ENCODE measurements at regions not wholly inside any gene's neighbourhood (a gene's known extent, or its start where the extent isn't known, plus 50 kb on each side); places are given as distances from the start of the nearest gene placed in this dataset.
"Not testable (repeated sequence)": the region's sequence is repeated elsewhere in the genome, so short reads cannot be mapped to it uniquely, and the experiment has no call there.

DNA sequence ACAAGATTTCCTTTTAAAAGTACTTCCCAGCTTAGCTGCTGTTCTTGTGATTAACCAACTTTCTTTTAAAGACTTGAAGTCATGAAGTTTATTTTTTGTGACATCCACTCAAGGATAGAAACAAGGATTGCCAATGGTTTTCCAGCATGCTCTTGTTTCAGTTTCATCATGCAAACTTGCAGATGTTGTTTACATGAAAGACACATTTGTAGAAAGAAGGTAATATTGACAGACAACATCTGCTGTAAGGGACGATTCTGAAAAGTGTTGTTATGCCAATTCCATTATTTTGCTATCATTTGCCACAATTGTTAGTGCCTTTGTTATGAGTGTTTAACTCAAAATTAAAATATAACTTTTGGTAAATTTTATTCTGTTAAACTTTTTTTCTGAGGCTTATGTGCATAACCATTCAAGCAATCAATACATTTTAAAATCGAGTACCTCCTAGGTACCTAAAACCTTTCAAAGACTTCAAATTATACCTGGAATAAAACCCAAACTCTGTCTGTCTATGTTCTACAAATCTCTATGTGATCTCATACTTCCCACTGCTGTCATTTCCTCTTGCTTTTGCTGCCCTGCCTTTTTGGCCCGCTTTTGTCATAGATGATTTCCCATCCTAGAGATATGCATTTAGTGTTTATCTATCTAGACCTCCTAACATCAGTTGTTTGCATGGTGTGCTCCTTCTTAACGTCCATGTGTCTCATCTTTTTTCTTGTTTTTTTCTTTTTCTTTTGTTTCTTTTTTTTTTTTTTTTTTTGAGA is 630.4 kb downstream of the NR2F2 start:
- no peak for ATAC-seq
- no peaks in the 10 kb centered on the region for H3K36me3 Mint-ChIP-seq
- no peak overlapping the region for H3K27ac Mint-ChIP-seq
- no peaks in the 10 kb centered on the region for H3K27me3 Mint-ChIP-seq
- H3K4me3 Mint-ChIP-seq, result no peak overlapping the region
- peaks cover 3% of the 10 kb centered on the region for H3K9me3 Mint-ChIP-seq
- no peaks in the 10 kb centered on the region for H3K4me1 Mint-ChIP-seq

DNA sequence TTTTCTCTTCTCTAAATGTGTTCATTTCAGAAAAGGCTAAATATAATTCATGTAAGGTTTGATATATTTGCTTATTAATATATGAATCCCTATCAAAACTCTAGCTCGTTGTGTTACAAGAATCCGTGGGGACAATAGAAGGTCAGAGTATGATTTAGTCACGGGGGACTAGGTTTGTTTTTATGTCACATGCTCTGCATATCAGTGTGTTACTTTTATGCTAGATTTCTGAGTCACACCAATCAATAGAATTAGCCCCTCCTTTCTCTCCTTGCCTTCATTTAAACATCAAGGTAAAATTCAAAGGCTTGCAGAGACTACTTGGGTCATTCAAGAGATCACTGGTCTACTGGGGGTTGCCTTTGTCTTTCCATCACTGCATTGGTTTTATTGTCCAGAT is 636.1 kb downstream of the NR2F2 start:
- ATAC-seq, result no peak
- no peaks in the 10 kb centered on the region for H3K36me3 Mint-ChIP-seq

DNA sequence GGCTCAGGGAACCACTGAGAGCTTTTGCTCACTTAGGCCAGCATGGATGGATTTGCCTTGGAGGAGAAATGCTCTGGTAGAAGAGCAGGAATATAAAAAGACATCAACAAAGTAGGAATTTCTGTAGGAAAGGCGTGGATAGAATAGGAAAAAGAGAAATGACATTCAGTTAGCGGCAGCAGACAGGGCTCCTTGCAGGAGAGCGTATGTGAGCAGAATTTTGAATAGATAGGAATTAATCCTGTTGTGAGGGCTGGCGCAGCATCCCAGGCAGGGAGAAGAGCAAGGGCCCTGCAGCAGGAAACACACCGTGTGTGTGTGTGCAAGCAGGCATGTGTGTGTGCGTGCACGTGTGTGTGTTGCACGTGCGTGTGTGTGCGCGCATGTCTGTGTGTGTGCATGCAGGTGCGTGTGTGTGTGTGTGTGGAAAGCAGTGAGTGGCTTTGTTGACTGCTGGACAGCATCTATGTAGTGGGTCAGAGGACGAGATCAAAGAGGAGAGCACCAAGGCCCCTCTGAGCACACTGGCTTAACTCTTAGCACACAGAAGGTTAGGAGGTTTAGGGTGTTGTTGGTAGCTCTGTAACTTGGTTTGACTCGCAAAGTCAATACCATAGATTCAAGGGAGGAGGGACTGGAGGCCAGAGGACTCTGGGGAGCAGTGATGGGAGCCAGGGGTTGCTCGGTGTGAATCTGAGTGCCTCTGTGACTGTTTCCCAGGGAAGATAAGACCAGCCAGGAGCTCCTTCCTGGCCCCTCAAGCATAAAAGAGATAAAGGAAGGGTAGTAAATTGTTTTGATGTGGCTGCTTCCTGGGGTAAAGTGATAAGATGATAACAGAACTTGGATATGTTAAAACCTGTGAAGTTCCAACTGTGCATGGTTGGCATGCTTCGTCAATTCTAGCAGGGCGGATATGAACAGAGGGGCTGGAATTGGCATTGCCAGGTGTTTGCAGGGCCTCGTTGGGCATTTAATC is 639.5 kb downstream of the NR2F2 start:
- Mint-ChIP-seq H3K4me3 (no peak overlapping the region), H3K36me3 (no peaks in the 10 kb centered on the region), H3K9me3 (peaks cover 13% of the 10 kb centered on the region), H3K27me3 (no peaks in the 10 kb centered on the region), H3K4me1 (no peaks in the 10 kb centered on the region), H3K27ac (no peak overlapping the region)
- ATAC-seq, result no peak

More for the DNA sequence above, 636.1 kb downstream of the NR2F2 start:
- H3K9me3 Mint-ChIP-seq, result peaks cover 10% of the 10 kb centered on the region
- no peak overlapping the region for H3K27ac Mint-ChIP-seq
- no peaks in the 10 kb centered on the region for H3K4me1 Mint-ChIP-seq
- no peaks in the 10 kb centered on the region for H3K27me3 Mint-ChIP-seq
- H3K4me3 Mint-ChIP-seq, result no peak overlapping the region

DNA sequence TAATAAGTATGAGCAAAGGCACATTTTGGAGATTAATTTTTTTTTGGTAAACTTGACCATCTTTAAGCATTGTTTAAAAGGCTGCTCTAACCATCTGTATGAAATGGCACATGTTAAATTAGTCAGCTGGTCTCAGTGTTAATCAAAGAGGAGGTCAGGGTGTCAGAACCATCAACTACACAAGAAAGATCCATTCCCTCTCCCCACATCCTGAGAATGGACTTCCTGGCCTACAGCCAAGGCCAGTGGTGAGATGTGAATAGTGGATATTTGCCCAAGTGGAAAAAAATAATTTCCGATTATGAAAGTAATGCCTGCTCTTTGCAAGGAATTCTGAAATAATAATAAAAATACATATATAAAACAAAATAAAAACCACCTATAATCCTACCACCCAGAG is 641.7 kb downstream of the NR2F2 start:
- no peak overlapping the region for H3K4me3 Mint-ChIP-seq
- no peaks in the 10 kb centered on the region for H3K36me3 Mint-ChIP-seq
- peaks cover 15% of the 10 kb centered on the region for H3K9me3 Mint-ChIP-seq
- no peak for ATAC-seq
- no peaks in the 10 kb centered on the region for H3K4me1 Mint-ChIP-seq
- H3K27me3 Mint-ChIP-seq, result no peaks in the 10 kb centered on the region
- no peak overlapping the region for H3K27ac Mint-ChIP-seq

DNA sequence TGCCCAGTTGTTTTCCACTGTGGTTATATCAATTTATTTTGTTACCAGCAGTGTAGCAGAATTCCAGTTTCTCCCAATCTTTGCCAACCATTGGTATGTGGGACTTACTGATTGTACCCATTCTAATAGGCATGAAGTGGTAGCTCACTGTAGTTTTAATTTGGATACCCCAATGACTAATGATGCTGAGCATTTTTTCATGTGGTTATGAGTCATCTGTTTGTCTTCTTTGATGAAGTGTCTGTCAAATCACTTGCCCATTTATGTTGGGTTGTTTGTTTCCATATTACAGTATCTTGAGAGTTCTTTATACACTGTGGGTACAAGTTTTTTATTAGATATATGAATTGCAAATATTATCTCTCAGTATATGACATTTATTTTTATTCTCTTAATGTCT is 644.3 kb downstream of the NR2F2 start:
- H3K4me3 Mint-ChIP-seq, result no peak overlapping the region
- no peak overlapping the region for H3K27ac Mint-ChIP-seq
- no peaks in the 10 kb centered on the region for H3K36me3 Mint-ChIP-seq
- no peaks in the 10 kb centered on the region for H3K27me3 Mint-ChIP-seq
- H3K4me1 Mint-ChIP-seq, result no peaks in the 10 kb centered on the region
- no peak for ATAC-seq
- peaks cover 9% of the 10 kb centered on the region for H3K9me3 Mint-ChIP-seq

DNA sequence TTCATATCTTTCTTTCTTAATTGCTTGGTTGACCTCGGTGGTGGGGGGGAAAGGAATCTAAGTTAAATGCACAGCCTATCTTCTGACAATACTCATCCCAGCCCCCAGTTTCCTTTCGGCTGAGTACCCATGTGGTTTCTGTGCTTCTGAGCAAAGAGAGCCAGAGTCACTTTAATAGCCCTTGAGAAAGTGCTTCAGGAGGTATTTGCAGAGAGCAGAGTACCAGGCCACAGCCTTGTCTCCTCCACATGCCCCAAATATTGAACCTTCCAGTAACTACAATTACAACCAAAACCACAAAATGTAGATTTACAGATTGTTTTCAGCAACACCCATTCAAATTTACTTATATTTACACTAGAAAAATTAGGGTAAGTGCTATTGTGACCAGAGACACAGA is 647.4 kb downstream of the NR2F2 start:
- H3K27me3 Mint-ChIP-seq, result no peaks in the 10 kb centered on the region
- H3K9me3 Mint-ChIP-seq, result peaks cover 5% of the 10 kb centered on the region
- no peak overlapping the region for H3K27ac Mint-ChIP-seq
- ATAC-seq, result no peak
- no peaks in the 10 kb centered on the region for H3K36me3 Mint-ChIP-seq
- no peaks in the 10 kb centered on the region for H3K4me1 Mint-ChIP-seq
- no peak overlapping the region for H3K4me3 Mint-ChIP-seq

DNA sequence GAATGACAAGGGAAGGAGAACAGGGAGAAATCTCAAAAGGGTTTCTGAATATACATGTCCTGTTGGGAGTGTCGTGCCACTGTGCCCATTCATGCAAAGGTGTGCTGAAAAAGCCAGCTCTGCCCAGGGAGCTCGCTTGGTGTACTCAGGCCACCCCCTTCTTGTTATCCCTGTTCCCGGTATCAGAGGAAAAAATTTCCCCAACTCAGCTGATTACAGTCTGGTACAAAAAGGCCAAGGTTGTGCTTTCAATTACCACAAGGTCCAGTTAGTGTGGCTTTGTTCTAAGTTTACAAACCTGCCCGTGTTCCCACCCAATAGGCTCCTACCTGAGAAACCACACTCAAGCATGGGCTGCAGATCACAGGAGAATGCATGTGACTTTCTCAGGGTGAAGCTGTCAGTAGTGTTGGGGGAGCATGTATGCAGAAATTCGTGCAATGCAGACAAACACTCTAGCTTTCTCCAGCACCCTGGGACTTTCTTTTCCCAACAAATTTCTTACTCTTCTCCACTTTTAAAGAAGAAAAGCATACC is 648.5 kb downstream of the NR2F2 start:
- Mint-ChIP-seq H3K36me3 (no peaks in the 10 kb centered on the region), H3K4me3 (no peak overlapping the region), H3K4me1 (no peaks in the 10 kb centered on the region), H3K27ac (no peak overlapping the region), H3K27me3 (no peaks in the 10 kb centered on the region), H3K9me3 (peaks cover 2% of the 10 kb centered on the region)
- no peak for ATAC-seq

DNA sequence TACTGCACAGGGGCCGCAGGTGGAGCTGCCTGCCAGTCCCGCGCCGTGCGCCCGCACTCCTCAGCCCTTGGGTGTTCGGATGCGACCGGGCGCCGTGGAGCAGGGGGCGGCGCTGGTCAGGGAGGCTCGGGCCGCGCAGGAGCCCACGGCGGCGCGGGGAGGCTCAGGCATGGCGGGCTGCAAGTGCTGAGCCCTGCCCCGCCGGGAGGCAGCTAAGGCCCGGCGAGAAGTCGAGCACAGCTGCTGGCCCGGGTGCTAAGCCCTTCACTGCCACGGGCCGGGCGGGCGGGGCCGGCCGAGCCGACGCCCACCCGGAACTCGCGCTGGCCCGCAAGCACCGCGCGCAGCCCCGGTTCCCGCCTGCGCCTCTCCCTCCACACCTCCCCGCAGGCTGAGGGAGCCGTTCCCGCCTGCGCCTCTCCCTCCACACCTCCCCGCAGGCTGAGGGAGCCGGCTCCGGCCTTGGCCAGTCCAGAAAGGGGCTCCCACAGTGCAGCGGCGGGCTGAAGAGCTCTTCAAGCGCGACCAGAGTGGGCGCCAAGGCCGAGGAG is 653.7 kb downstream of the NR2F2 start:
- H3K9me3 Mint-ChIP-seq, H3K4me1 Mint-ChIP-seq, H3K27me3 Mint-ChIP-seq, H3K27ac Mint-ChIP-seq, H3K36me3 Mint-ChIP-seq, H3K4me3 Mint-ChIP-seq, ATAC-seq: not testable (repeated sequence)

DNA sequence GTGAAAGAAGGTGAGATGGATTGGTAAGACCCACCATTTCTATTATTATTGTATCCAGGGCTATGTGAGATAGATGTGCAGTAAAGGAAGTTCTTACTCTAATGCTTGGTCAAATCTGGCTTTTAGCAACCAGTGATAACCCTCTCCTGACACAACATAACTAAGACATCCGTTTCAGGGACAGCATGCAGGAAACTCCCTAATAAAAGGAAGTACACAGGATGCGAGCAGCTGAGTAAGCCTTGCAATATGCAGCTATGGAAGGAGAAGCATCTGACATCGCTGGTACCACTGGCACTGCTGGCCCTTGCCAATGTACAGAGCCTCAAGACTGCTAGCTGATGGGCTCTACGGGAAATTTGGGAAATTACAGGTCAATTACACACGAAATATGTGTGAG is 662.3 kb downstream of the NR2F2 start:
- Mint-ChIP-seq H3K4me3 (no peak overlapping the region), H3K4me1 (no peaks in the 10 kb centered on the region), H3K27ac (no peak overlapping the region), H3K36me3 (no peaks in the 10 kb centered on the region), H3K27me3 (no peaks in the 10 kb centered on the region), H3K9me3 (peaks cover 14% of the 10 kb centered on the region)
- ATAC-seq, result no peak

DNA sequence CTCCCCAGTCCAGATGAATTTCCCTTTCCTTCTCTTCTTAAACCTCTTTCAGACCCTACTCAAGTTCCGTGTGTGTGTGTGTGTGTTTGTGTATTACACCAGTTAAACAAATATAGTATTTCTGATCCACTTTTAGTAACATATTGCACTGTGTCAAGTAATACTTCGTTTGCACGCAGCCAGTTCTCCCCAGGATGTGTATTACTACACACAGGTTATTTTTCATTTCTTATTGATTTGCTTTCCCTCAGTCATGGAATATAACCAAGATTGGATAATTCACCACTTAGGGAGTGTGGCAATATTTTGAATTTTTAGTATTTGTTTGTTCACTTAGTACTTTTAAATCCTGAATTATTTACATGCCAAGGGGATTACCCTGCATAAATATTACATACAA is 667.0 kb downstream of the NR2F2 start:
- Mint-ChIP-seq H3K9me3 (peaks cover 11% of the 10 kb centered on the region), H3K27ac (no peak overlapping the region), H3K36me3 (no peaks in the 10 kb centered on the region), H3K4me1 (no peaks in the 10 kb centered on the region), H3K27me3 (no peaks in the 10 kb centered on the region), H3K4me3 (no peak overlapping the region)
- ATAC-seq, result no peak

DNA sequence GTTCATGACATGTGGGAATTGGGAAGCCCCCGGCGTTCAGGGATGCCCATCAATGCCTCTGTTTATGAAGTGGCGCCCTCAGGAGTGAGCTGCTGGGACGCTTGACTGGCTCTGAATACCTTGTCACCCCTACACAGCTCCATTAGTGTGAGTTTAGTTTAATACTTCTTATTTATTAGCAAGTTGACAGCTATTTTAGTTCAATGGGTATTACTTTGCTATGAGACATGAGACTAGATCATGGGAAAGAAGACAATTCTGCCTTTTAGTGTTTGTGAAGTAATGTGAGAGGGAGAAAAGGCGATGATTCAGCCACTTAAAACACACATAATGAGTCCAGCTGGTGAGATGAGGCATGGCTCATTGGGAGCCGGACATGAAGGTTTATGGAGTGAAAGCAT is 678.5 kb downstream of the NR2F2 start:
- Mint-ChIP-seq H3K27me3 (no peaks in the 10 kb centered on the region), H3K9me3 (no peaks in the 10 kb centered on the region), H3K4me3 (no peak overlapping the region), H3K4me1 (no peaks in the 10 kb centered on the region), H3K27ac (no peak overlapping the region), H3K36me3 (no peaks in the 10 kb centered on the region)
- no peak for ATAC-seq

DNA sequence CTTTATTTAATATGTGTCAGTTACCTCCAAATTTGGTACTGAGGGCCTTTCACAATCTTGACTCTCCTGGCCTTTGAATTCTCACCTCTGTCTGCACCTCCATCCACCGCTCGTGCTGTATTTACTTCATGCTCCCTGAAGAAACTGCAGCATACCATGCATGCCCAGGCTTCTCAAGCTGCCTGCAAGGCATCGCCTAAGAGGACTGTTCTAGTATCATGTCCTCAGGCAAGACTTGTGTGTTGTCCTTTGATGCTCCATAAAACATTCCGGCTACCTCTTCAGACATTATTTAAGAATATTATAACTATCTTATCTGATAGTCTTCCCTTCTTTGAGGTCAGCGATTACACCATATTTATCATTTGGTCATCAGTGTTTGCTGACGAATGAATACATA is 682.5 kb downstream of the NR2F2 start:
- Mint-ChIP-seq H3K4me3 (no peak overlapping the region), H3K27ac (no peak overlapping the region), H3K9me3 (peaks cover 5% of the 10 kb centered on the region), H3K4me1 (no peaks in the 10 kb centered on the region), H3K36me3 (no peaks in the 10 kb centered on the region), H3K27me3 (no peaks in the 10 kb centered on the region)
- no peak for ATAC-seq

DNA sequence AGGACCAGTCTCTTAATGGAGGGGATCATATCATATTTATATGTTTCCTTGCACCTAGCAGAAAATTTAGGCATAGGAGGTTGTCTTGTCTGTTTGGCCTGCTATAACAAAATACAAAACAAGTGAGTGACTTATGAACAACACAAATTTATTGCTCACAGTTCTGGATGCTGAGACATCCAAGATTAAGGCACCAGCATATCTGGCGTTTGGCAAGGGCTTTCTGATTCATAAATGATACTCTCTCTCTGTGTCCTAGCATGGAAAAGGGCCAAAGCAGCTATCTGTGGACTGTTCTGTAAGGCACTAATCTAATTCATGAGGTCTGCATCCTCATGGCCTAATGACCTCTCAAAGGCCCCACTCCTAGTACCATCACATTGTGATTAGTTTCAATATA is 683.0 kb downstream of the NR2F2 start:
- Mint-ChIP-seq H3K4me3 (no peak overlapping the region), H3K4me1 (no peaks in the 10 kb centered on the region), H3K27ac (no peak overlapping the region), H3K9me3 (peaks cover 5% of the 10 kb centered on the region), H3K36me3 (no peaks in the 10 kb centered on the region), H3K27me3 (no peaks in the 10 kb centered on the region)
- ATAC-seq, result no peak

DNA sequence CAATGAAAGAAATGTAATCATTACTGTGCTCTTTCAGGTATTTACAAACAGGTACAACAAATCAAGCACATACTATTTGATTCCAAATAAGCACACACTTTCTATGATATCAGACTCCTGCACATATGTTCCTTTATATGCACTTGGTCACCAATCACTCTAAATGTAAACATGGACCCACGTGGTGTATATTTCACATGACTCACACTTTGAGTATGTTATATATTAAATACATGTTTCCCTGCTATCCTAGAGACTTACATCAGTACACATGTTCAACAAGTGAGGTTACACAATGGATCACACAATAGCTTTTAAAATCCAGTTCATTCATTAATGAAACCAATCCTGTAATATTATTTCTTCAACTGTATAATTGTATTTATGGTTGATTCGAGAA is 683.5 kb downstream of the NR2F2 start:
- H3K4me3 Mint-ChIP-seq, result no peak overlapping the region
- H3K36me3 Mint-ChIP-seq, result no peaks in the 10 kb centered on the region
- no peak overlapping the region for H3K27ac Mint-ChIP-seq
- no peak for ATAC-seq
- H3K9me3 Mint-ChIP-seq, result peaks cover 5% of the 10 kb centered on the region
- H3K4me1 Mint-ChIP-seq, result no peaks in the 10 kb centered on the region
- no peaks in the 10 kb centered on the region for H3K27me3 Mint-ChIP-seq

DNA sequence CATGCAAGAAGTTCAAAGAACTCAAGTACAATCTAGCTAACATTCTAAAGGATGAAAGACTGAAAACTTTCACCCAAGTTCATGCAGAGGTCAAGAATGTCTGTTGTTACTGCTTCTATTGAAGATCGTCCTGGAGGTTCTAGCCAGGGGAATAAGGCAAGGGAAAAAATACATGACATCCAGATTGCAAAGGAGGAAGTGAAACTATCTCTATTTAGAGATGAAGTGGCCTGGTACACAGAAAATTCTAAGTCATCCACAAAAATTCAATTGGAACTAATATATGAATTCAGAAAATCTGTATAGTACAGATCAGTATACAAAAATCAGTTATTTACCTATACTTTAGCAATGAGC is 693.0 kb downstream of the NR2F2 start:
- H3K4me1 Mint-ChIP-seq, result no peaks in the 10 kb centered on the region

More for the DNA sequence above, 693.0 kb downstream of the NR2F2 start:
- Mint-ChIP-seq H3K9me3 (no peaks in the 10 kb centered on the region), H3K27ac (no peak overlapping the region), H3K27me3 (no peaks in the 10 kb centered on the region), H3K4me3 (no peak overlapping the region), H3K36me3 (no peaks in the 10 kb centered on the region)
- no peak for ATAC-seq

Measured in stimulated activated memory B cell treated with anti-CD40 and anti-IgM and Interleukin-4, amounts not matched to agents 10 μg/mL and 1 μg/mL and 100 μg/mL, for 72 hours (primary cell).